ENCODE measurements at regions not wholly inside any gene's neighbourhood (a gene's known extent, or its start where the extent isn't known, plus 50 kb on each side); places are given as distances from the start of the nearest gene placed in this dataset.

- no peak for ATAC-seq
These were observed 111.1 kb downstream of the CEBPB start for GRCh38 chr20:50301712-50302111.

- ATAC-seq = no peak
These were observed 111.9 kb downstream of the CEBPB start for GRCh38 chr20:50302341-50303057.

- no peak for ATAC-seq
These were observed 113.2 kb downstream of the CEBPB start for GRCh38 chr20:50303573-50304500.

- no peak for ATAC-seq
These were observed 113.8 kb downstream of the CEBPB start for GRCh38 chr20:50304501-50304856.

GRCh38 chr20:50304923-50305635 is 114.4 kb downstream of the CEBPB start:
- ATAC-seq = no peak

- ATAC-seq = no peak
These were observed 115.2 kb downstream of the CEBPB start for GRCh38 chr20:50305636-50306477.

- no peak for ATAC-seq
These were observed 116.1 kb downstream of the CEBPB start for GRCh38 chr20:50306478-50307423.

- ATAC-seq = no peak
These were observed 117.5 kb downstream of the CEBPB start for GRCh38 chr20:50308166-50308512.

- no peak for ATAC-seq
These were observed 118.1 kb downstream of the CEBPB start for GRCh38 chr20:50308513-50309279.

- no peak for ATAC-seq
These were observed 118.7 kb downstream of the CEBPB start for GRCh38 chr20:50309280-50309763.

GRCh38 chr20:50309764-50310672 is 119.4 kb downstream of the CEBPB start:
- no peak for ATAC-seq

GRCh38 chr20:50310673-50311051 is 120.0 kb downstream of the CEBPB start:
- ATAC-seq = no peak

GRCh38 chr20:50311308-50312001 is 120.8 kb downstream of the CEBPB start:
- no peak for ATAC-seq

GRCh38 chr20:50312002-50312681 is 121.5 kb downstream of the CEBPB start:
- ATAC-seq = no peak

- ATAC-seq = no peak
These were observed 122.3 kb downstream of the CEBPB start for GRCh38 chr20:50312682-50313521.

GRCh38 chr20:50313522-50313820 is 122.8 kb downstream of the CEBPB start:
- ATAC-seq = no peak

Measured in activated CD4-positive, CD25-positive, alpha-beta regulatory T cell treated with anti-CD3 and anti-CD28 coated beads, Interleukin-2, amount 50 U/mL, for 24 hours (primary cell).